NCI-H1694 treated with DMSO at 0.1 percent for 48 hours (cell line): ENCODE measurements at regions not wholly inside any gene's neighbourhood (a gene's known extent, or its start where the extent isn't known, plus 50 kb on each side); places are given as distances from the start of the nearest gene placed in this dataset.

Experiments used
- DNase-seq: peaks from one replicate; lab custom pipeline; 2025; lab: John Stamatoyannopoulos, UW

- DNase-seq, result peak; percentile 99
These were observed 92.3 kb upstream of the ESRRG start for GRCh38 chr1:216815260-216816131.

GRCh38 chr1:216814576-216815259, 91.5 kb upstream of the ESRRG start:
- no peak for DNase-seq

GRCh38 chr1:216812966-216813365, 89.7 kb upstream of the ESRRG start:
- DNase-seq, result no peak

- DNase-seq, result no peak
These were observed 86.4 kb upstream of the ESRRG start for GRCh38 chr1:216809649-216810048.

GRCh38 chr1:216807696-216808095, 84.5 kb upstream of the ESRRG start:
- DNase-seq, result no peak

- no peak for DNase-seq
These were observed 82.7 kb upstream of the ESRRG start for GRCh38 chr1:216805953-216806352.

- DNase-seq, result peak; percentile 19
These were observed 82.0 kb upstream of the ESRRG start for GRCh38 chr1:216805233-216805632.

- no peak for DNase-seq
These were observed 80.9 kb upstream of the ESRRG start for GRCh38 chr1:216804111-216804510.

GRCh38 chr1:216794586-216794985, 71.4 kb upstream of the ESRRG start:
- no peak for DNase-seq

GRCh38 chr1:216793973-216794372, 70.7 kb upstream of the ESRRG start:
- DNase-seq, result no peak

GRCh38 chr1:216793303-216793702, 70.1 kb upstream of the ESRRG start:
- no peak for DNase-seq

GRCh38 chr1:216788671-216789070, 65.4 kb upstream of the ESRRG start:
- DNase-seq, result no peak

- DNase-seq, result no peak
These were observed 62.5 kb upstream of the ESRRG start for GRCh38 chr1:216785737-216786136.

- no peak for DNase-seq
These were observed 62.0 kb upstream of the ESRRG start for GRCh38 chr1:216785221-216785620.

- DNase-seq, result peak; percentile 26
These were observed 56.5 kb upstream of the ESRRG start for GRCh38 chr1:216779686-216780085.

- DNase-seq, result no peak
These were observed 55.5 kb upstream of the ESRRG start for GRCh38 chr1:216778737-216779136.

GRCh38 chr1:216777148-216777547, 53.9 kb upstream of the ESRRG start:
- no peak for DNase-seq
